Muscle of back (tissue), 3 donors: ENCODE measurements at regions not wholly inside any gene's neighbourhood (a gene's known extent, or its start where the extent isn't known, plus 50 kb on each side); places are given as distances from the start of the nearest gene placed in this dataset.

ENCODE experiments used
- DNase-seq, 3 donors: peaks; one replicate each; pipeline versions ENCODE4 v3.0.0 to v3.0.0-alpha.2; 2013

DNA sequence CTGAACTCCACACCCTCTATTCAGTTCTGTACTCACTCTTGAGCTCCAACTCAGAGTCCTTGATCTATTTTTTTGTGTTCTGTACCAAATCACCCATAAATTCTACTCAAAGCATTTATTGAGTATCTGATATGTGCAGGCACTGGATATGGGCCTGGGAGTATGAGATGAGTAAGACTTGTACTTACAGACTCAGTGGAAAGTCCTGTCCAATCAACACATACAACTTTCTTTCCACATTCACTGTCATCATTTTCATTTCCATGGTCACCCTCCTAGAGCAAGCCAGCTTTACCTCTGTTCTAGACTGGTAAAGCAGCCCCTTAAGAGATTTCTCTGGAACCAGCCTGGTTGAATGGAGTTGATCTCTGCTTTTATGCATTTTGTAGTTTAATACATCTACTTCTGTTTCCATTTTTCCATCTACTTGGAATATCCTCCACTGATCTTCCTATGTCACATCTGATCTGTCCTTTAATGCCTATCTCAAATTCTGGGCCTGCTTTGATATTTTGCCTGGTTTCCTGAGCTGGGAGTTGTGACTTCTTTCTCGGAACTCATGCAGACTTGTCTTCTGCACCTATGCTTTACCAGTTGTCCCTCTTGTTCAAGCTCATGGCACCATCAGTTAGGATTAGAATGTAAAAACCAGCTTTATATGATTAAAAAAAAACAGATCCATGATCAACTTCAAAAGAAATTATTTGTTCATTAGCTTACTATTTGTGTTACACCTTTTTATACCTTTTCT is 96.9 kb upstream of the GLS start:
- DNase-seq: no peak

GRCh38 chr2:190785334-190785733 is 95.3 kb upstream of the GLS start:
- no peak for DNase-seq

- DNase-seq: no peak
These were observed 94.0 kb upstream of the GLS start for GRCh38 chr2:190786404-190787166.

DNA sequence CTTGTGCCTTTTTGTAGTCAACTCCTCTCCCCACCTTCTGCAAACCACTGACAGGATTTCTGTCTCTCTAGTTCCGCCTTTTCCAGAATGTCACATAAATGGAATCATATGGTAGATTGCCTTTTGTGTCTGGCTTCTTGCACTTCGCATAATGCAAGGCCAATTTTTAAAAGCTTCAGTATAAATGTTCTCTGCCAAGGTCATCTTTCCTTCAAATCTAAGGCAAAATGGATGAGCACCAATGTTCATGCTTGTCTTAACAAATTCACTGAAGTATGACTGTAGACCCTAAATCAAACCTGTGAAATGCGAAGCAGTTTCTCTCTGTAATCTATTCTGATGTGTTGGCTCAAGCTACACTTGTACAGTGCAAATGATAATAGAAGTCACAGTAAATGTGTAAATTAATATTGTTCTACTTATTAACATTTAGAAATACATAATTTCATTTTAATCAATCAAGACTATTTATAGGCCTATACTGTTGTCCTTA is 92.8 kb upstream of the GLS start:
- no peak for DNase-seq

DNA sequence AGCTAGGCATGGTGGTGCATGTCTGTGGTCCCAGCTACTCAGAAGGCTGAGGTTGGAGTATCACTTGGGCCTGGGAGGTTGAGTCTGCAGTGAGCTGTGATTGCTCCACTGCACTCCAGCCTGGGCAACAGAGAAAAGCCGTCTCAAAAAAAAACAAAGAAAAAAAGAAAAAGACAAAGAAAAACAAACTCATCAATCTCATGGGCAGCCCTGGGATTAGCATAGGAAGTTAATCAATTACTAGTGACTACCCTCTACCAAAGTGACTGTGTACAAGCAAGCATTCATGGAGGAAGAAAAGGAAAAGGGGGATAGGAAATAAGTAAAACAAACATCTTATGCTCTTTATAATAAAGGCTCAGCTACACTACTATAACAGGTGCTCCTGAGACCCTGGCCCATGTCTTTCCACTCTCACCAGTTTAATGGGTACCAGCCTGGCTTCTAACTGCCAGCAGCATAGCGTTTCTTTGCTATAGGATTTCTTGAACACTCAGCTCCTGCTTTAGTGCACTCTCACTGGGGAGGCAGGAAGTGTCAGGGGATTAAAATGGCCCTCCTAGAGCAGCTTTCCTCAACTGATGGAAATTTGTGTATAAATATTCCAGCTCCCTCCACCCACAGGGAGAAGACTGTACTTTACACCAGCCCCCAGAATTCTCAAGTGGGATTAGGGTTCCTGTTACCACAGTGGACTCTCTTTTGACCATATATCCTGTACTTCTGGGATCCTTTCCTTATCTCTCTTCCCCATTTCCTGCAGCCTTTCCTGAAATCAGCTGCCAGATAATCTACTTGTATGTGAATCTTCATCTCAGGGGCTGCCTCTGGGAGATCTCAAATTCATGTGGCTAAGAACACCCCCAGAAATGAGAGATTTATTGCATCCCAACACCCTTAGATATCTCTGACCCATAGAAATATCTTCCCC is 91.3 kb upstream of the GLS start:
- no peak for DNase-seq

DNA sequence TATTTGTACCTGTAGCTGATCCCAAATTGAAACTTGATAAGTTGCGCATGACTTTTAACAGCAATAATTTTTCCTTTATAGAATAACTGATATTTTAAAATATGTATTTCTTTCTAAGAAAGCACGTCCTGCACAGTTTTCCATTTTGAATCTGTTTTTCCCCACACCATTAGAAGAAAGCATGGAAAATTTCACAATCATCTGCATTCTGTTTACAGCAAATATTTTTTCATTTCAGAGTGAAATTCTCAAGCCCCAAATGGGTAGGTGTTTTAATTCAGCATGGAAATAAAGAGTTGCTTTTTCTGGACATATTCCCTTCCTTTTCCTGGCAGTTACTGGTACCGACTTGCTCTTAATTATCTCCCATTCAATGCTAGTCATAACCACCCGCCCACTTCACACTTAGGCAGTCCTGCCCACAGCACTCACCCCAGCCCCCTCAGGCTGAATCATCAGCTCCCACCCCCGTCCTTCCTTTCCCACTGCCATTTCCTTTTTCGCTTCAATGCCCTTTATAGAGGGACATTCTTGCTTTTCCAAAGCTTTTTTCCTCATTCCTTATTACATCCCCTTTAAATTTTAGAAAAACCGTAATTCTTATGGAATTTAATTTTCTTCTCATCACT is 89.2 kb upstream of the GLS start:
- peak in 2 of 3 donors; percentile 23 to 37 for DNase-seq

- no peak for DNase-seq
These were observed 88.5 kb upstream of the GLS start for GRCh38 chr2:190791976-190792575.

DNA sequence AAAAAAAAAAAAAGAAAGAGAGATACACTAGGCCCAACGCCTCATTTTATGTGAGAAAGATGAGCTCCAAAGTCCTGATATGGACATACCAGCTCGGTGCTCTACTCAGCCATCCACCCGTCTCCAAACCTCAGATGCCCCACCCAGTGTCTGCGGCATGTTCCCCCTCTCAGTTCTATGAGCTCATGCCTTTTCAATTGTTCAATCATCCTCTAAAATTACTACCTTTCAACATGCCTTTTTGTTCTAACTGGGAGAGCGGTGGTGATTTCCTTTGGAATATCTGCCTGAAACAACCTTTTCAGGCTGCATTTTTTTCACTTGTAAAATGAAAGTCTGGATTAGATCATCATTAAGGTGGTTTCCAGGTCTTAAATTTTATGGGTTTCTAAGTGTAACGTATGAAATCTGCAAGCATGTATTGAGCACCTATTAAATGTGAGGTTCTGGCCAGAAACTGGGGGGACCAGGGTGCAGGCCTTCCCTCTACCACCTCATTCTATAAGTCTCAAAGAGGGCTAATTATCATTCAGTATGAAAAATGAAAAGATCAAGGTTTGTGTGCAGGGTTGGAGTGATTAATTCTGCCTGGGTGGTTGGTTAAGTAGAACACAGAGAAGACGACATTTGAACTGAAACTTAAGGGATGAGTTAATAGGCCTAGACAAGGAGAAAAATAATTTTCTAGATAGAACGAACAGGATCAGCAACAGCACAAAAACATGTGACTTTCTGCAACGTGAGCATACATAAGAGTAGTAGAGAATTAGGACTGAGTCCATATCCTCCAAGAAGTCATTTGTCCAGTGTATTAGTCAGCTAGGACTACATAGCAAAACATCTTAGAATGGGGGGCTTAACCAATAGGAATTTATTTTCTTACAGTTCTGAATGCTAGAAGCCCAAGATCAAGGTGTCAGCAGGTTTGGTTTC is 87.4 kb upstream of the GLS start:
- DNase-seq: no peak

- no peak for DNase-seq
These were observed 86.2 kb upstream of the GLS start for GRCh38 chr2:190794377-190794776.

DNA sequence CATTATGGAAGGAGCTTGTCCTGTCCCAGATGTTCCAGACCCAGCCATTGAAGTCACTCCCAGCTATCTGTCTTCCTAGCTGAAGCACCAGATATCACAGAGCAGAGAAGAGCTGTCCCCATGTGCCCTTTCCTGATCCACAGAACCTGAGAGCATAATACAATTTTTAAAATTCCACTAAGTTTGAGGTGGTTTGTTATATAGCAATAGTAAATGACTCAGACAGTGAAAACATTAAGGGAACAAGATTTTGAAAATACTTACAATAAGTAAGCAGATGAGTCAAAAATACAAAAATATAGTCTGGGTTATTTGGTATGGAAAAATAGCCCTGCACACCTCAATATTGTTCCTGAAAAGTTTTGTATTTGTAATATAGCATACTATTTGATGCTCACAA is 85.8 kb upstream of the GLS start:
- DNase-seq: no peak

- DNase-seq: no peak
These were observed 84.9 kb upstream of the GLS start for GRCh38 chr2:190795686-190796085.

DNA sequence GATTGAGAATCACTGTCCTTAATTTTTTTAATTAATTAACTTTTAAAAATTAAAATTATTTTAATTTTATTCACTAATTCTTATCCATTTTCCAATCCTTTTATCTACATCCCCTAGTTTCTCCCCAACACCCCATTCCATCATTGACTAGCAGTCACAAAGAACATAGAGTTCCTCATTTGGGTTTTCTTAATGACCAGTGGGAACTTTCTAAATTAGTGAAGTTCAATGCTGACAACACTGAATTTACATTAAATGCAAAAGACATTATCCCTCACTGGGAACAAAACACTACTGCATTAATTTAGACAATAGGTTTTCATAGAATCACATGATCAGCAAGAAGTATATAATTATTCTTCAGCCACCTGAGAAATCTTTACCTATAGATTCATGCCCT is 80.6 kb upstream of the GLS start:
- no peak for DNase-seq

- no peak for DNase-seq
These were observed 80.1 kb upstream of the GLS start for GRCh38 chr2:190800528-190800927.

- no peak for DNase-seq
These were observed 78.5 kb upstream of the GLS start for GRCh38 chr2:190802129-190802528.

- DNase-seq: no peak
These were observed 77.9 kb upstream of the GLS start for GRCh38 chr2:190802626-190803209.

DNA sequence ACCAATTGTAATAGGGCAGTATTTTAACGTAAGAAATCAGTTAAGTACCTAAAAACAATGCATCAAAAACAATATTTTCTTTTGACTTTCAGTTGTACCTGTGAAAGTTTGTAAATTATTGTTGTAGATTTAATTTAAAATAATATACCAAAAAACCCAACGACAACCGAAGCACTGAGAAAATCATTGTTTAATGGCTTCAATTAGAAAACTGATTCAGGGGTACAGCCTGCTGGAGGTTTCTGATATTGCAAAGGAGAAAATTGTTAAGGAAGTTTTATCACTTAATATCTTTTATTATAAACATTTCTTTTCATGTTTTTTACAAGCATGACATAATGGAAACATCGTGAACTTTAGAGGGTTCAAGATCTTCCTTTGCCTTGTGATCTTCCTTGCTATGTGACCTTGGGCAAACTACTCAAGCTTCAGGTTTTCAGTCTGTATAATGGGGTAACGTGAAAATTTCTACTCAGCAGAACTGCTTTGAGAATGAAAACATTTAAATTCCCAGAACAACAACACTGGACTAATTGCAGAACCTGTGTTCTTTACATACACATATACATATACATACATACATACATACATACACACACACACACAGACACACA is 76.3 kb upstream of the GLS start:
- peak in 1 of 3 donors; percentile 47 for DNase-seq

DNA sequence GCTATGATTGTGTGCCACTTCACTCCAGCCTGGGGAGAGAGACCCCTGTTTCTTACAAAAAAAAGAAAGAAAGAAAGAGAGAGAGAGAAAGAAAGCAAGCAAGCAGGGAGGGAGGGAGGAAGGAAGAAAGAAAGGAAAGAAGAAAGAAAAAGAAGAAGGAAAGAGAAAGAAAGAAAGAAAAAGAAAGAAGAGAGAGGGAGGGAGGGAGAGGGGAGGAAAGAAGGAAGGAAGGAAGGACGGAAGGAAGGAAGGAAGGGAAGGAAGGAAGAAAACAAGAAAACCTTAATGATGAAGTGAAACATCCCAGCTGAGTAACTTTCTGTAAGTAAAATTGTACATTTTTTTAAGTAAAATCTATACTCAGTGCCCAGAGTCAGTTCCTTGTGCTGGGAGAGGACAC is 75.5 kb upstream of the GLS start:
- no peak for DNase-seq

- no peak for DNase-seq
These were observed 74.8 kb upstream of the GLS start for GRCh38 chr2:190805843-190806242.

DNA sequence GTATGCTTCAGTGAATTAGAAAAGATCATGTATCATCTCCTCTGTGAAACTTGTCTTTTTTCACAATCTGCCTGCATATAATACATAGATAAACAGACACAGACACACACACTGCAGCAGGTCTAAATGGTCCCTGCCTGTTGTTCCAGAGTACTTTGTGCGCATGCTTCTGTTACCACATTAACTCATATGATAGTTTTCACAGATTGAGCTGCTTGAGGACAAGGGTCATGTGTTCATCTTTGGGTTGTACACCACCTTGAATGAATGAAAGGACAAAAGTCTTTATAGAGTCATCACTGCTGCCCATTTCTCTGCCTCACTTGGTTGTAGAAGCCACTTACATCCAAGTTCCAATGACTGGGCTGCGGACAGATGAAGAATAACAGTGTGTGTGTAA is 72.7 kb upstream of the GLS start:
- no peak for DNase-seq
